ENCODE measurements at regions not wholly inside any gene's neighbourhood (a gene's known extent, or its start where the extent isn't known, plus 50 kb on each side); places are given as distances from the start of the nearest gene placed in this dataset.

DNA sequence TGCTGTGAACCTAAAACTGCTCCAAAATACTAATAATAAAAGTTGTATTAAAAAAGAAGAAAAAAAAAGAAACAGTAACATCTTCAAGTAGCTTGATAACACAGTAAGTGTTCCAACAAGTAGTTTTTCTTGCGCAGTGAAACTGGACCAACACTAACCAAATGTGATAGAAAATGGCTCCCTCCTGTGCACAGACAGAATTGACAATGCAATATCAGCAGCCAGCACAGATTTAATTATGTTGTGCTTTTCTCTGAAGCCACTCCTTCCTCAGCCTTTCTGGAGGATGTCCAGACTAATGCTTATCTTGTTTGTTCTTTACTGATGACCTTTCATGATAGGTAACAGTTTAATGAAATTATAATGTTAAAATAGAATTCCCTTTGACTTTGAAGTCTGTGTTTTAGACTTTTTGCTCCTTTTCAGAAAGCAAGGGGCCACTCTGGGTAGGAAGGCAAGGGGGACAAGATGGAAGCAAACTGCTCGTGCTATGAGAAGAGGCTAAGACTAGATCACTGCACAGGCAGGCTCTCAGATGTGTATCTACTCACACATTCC lies 147.1 kb upstream of the RPL34 start:
- Mint-ChIP-seq H3K27ac (ENCODE audit: unreplicated experiment) (no peak overlapping the region), H3K4me1 (ENCODE audit: unreplicated experiment) (no peaks in the 10 kb centered on the region), H3K36me3 (ENCODE audit: low read depth, unreplicated experiment) (no peaks in the 10 kb centered on the region), H3K9me3 (ENCODE audit: unreplicated experiment) (no peaks in the 10 kb centered on the region), H3K4me3 (ENCODE audit: unreplicated experiment) (no peak overlapping the region), H3K27me3 (ENCODE audit: unreplicated experiment) (peaks cover 5% of the 10 kb centered on the region)
- TF ChIP-seq, protein P1, sequence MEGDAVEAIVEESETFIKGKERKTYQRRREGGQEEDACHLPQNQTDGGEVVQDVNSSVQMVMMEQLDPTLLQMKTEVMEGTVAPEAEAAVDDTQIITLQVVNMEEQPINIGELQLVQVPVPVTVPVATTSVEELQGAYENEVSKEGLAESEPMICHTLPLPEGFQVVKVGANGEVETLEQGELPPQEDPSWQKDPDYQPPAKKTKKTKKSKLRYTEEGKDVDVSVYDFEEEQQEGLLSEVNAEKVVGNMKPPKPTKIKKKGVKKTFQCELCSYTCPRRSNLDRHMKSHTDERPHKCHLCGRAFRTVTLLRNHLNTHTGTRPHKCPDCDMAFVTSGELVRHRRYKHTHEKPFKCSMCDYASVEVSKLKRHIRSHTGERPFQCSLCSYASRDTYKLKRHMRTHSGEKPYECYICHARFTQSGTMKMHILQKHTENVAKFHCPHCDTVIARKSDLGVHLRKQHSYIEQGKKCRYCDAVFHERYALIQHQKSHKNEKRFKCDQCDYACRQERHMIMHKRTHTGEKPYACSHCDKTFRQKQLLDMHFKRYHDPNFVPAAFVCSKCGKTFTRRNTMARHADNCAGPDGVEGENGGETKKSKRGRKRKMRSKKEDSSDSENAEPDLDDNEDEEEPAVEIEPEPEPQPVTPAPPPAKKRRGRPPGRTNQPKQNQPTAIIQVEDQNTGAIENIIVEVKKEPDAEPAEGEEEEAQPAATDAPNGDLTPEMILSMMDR (IDR thresholded peaks at IDR 0.05; ENCODE audit: unreplicated experiment) = no peak
- no peak for DNase-seq (ENCODE audit: low spot score)

DNA sequence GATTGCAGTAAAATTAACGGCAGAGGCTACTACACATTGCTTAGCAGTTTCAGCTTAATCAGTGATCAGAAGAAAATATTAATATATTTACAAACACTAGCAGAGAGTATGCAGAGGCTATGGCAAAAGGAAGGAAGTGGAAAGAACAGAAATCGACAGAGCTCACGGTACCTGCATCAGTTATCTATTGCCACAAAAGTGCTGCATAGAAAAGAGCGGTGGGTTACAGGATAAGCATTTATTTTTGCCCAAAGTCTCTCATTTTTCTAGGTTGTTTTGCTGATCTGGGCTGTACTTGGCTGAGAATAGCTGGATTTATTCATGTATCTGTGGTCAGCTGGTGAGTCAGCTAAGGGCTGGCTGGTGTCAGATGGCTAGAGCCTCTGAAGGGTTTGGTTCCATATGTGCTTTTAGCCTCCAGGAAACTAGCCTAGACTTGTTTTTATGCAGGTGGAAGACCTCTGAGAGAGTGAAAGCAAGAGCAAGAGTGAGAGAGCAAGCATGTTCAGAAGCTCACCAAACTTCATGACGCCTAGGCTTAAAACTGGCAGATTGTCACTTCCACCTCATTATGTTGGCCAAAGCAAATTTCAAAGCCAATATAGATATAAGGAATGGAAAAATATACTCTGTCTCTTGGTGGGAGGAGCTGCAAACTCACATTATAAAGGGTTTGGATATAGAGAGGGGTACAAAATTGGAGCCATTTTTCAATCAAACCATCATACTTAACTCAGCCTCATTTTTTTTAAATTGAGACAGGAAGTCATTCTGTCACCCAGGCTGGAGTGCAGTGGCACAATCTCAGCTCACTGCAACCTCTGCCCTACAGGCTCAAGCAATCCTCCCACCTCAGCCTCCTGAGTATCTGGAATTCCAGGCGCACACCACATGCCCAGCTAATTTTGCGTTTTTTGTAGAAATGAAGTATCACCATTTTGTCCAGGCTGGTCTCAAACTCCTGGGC lies 153.2 kb upstream of the RPL34 start:
- DNase-seq (ENCODE audit: low spot score) = no peak
- peaks cover 1% of the 10 kb centered on the region for H3K27me3 Mint-ChIP-seq (ENCODE audit: unreplicated experiment)
- no peaks in the 10 kb centered on the region for H3K9me3 Mint-ChIP-seq (ENCODE audit: unreplicated experiment)
- no peaks in the 10 kb centered on the region for H3K4me1 Mint-ChIP-seq (ENCODE audit: unreplicated experiment)
- H3K27ac Mint-ChIP-seq (ENCODE audit: unreplicated experiment) = no peak overlapping the region
- H3K36me3 Mint-ChIP-seq (ENCODE audit: low read depth, unreplicated experiment) = no peaks in the 10 kb centered on the region
- no peak overlapping the region for H3K4me3 Mint-ChIP-seq (ENCODE audit: unreplicated experiment)
- TF ChIP-seq, protein P1 (IDR thresholded peaks at IDR 0.05; ENCODE audit: unreplicated experiment) = no peak

DNA sequence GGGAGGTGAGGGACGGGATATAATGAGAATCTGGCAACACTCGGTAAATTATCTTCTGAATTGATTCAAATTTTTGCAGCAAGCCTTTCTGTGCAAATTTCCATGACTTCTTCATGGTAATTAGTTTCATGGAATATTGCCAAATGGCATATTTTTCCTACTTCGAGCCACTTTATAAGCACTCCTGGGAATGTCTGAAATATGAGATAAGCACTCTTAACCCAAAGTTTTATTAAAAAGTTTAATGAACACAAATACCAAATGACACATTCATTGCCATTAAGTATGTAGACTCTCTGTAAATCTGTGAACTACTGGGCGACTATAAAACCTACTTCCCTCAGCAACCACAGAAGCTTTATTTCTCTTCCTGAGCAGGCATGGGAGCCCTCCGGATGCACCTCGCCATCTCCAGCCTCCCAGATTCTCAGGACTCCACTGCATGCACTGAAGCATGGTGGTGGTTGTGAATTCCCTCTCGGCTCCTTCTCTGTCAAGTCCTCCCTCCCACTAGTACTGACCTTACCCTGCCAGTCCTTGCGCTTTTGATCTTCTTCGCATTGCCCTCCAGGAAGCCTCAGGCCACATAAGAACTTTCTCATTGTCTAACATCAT lies 154.4 kb upstream of the RPL34 start:
- no peak overlapping the region for H3K4me3 Mint-ChIP-seq (ENCODE audit: unreplicated experiment)

DNA sequence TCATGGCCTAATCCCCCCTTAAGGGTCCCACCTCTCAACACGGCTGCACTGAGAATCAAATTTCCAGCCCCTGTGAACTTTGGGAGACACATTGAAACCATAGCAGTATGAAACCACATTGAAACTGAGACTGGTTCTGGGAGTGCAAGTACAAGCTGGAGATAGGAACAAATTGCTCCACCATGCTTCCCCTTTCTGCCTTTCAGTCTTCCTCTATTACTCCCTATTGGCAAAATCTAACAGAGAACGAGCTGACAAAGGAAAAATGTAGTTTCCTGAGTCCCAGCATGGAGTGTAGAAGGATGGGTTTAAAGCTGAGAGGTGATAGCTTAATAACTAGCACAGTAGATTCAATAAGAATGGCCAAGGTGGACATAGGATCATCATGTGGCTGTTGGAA lies 161.7 kb upstream of the RPL34 start:
- Mint-ChIP-seq H3K9me3 (ENCODE audit: unreplicated experiment) (no peaks in the 10 kb centered on the region), H3K4me3 (ENCODE audit: unreplicated experiment) (no peak overlapping the region), H3K36me3 (ENCODE audit: low read depth, unreplicated experiment) (no peaks in the 10 kb centered on the region), H3K27me3 (ENCODE audit: unreplicated experiment) (peaks cover 2% of the 10 kb centered on the region), H3K27ac (ENCODE audit: unreplicated experiment) (no peak overlapping the region), H3K4me1 (ENCODE audit: unreplicated experiment) (peaks cover 7% of the 10 kb centered on the region)
- DNase-seq (ENCODE audit: low spot score) = no peak
- TF ChIP-seq, protein P1 (IDR thresholded peaks at IDR 0.05; ENCODE audit: unreplicated experiment) = no peak

More for the DNA sequence above, 154.4 kb upstream of the RPL34 start:
- DNase-seq (ENCODE audit: low spot score) = no peak
- Mint-ChIP-seq H3K4me1 (ENCODE audit: unreplicated experiment) (no peaks in the 10 kb centered on the region), H3K36me3 (ENCODE audit: low read depth, unreplicated experiment) (no peaks in the 10 kb centered on the region), H3K9me3 (ENCODE audit: unreplicated experiment) (no peaks in the 10 kb centered on the region), H3K27me3 (ENCODE audit: unreplicated experiment) (peaks cover 1% of the 10 kb centered on the region), H3K27ac (ENCODE audit: unreplicated experiment) (no peak overlapping the region)
- TF ChIP-seq, protein P1 (IDR thresholded peaks at IDR 0.05; ENCODE audit: unreplicated experiment) = no peak
